ENCODE measurements at regions not wholly inside any gene's neighbourhood (a gene's known extent, or its start where the extent isn't known, plus 50 kb on each side); places are given as distances from the start of the nearest gene placed in this dataset.
"Not testable (repeated sequence)": the region's sequence is repeated elsewhere in the genome, so short reads cannot be mapped to it uniquely, and the experiment has no call there.

DNA sequence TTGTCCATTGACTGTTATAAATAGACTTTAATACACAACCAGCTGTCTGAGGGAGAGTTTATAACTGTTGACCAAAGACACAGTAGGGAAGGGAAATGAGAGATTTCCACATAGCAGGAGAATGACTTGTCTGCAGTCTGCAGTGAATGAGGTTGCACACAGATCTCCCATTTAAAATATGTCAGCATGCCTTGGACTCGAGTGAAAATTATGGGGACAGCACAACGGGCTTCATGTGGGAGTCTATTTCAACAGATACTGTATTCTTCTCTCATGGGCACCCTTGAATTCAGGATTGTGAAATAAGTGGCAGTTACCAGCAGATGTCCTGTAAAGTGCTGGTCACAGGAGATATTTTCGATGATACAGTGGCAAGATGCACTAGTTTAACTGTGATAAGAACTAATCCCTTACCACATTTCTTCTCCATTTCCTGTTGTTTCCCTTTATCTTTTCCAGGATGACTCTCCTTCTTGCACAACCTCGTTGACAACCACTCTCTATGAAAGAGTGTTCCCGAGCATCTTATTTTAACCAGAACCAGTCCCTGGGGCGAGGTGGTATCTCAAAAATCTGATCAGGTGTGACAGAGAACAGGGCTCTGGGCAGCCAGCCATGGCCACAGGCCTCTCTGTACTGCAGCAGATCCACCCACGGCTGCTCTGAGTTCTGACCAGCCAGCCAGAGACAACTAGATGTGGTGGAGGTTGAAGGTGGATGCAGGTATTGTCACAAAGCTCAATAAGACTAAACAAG lies 51.5 kb upstream of the MAP3K1 start:
- DNase-seq = no peak

DNA sequence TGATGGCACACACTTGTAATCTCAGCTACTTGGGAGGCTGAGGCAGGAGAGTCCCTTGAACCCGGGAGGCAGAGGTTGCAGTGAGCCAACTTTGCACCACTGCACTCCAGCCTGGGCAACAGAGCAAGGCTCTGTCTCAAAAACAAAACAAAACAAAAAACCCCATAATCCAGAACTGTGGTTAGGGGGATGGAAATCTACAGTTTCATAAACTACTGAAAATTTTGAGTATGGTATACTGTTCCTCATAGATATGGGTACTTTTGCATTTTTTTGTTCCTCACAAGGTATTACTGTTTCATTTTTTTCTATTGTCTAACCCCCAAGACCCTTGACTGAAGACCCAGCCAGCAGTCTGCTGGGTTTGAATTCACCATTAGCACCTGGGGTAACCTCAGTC lies 52.2 kb upstream of the MAP3K1 start:
- DNase-seq = no peak

DNA sequence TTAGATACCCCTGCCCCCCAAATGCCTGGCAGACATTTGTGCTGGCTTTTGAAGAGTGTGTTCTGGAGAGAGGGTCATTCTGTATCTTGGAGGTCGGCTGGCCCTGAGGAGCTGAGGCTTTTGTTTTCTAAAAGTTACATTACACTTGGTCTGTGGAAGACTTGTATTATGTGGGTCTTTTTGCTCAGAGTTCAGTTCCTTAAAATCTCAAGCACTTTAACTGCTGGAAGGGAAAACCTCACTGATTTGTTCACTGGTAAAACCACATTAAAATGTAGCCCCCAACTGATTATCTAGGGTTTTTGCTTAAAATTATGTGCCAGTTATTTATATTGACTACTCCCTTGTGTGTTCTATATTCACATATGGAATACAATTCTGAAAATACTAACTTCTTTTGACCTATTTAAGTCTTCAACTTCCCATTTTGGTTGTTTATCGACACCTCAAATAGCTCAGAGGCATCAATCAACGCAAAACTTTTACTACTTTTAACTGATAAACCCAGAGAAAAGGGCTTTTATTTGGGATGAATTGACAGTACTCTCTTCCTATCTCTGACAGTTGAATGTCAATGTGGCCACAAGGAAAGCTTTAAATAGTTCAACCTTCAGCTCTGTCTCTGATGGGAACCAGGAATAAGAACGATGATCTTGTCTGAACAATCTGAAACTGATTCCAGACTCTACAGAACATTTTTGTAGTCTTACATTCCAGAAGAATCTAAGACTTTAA lies 54.0 kb upstream of the MAP3K1 start:
- no peak for DNase-seq

DNA sequence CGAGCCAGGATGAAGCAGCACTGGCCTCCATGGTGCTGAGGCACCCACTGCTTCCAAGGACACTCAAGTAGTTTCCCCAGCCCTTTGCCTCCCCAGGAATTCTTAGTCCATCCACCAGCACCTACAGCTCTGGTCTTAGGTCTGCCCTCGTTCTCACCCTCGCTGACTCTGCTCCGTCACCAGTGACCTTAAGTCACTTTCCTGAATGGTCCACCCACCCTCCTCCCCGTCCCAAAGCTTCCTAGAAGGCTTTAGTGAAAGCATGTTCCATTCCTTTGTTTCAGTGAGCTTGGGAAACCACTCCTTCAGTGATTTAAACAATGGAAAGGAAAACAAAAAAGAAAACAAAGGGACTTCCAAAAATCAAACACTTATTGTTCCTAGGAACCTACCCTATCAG lies 54.6 kb upstream of the MAP3K1 start:
- no peak for DNase-seq

- DNase-seq = no peak
Measured at GRCh38 chr5:56759521-56760216, 55.7 kb upstream of the MAP3K1 start.

DNA sequence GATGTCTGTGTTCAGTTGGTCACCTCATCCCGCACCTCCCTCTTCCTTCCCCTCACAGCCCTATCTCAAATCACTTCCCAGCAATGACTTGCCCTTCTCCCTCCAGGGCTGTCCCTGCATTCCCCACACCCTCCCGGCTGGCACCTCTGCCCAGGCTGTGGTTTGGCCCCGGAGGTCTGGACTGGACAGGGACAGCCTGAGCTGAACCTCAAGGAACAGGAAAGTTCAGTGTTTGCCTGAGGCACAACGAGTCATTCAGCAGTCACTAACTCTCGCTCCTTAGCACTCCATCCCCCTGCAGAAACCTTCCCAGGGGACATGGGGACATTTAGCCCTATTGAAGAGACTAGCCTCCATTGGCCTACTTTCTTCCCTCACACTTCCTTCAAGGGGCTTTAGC lies 58.3 kb upstream of the MAP3K1 start:
- DNase-seq = no peak

DNA sequence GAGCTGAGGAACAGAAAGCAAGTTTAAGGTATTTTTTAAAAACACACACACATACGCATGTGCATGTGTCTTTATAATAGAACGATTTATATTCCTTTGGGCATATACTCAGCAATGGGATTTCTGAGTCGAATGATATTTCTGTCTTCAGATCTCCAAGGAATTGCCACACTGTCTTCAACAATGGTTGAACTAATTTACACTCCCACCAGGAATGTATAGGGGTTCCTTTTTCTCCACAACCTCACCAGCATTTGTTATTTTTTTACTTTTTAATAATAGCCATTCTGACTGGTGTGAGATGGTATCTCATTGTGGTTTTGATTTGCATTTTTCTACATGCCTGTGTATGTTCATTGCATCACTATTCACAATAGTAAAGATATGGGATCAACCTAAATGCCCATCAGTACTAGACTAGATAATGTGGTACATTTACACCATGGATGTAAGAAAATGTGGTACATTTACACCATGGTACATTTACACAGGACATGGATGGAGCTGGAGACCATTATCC lies 60.3 kb upstream of the MAP3K1 start:
- DNase-seq = no peak

GRCh38 chr5:56753588-56753987 lies 61.8 kb upstream of the MAP3K1 start:
- DNase-seq = not testable (repeated sequence)

GRCh38 chr5:56751572-56752313 lies 63.6 kb upstream of the MAP3K1 start:
- no peak for DNase-seq

- DNase-seq = no peak
Measured at GRCh38 chr5:56749842-56750241, 65.5 kb upstream of the MAP3K1 start.

DNA sequence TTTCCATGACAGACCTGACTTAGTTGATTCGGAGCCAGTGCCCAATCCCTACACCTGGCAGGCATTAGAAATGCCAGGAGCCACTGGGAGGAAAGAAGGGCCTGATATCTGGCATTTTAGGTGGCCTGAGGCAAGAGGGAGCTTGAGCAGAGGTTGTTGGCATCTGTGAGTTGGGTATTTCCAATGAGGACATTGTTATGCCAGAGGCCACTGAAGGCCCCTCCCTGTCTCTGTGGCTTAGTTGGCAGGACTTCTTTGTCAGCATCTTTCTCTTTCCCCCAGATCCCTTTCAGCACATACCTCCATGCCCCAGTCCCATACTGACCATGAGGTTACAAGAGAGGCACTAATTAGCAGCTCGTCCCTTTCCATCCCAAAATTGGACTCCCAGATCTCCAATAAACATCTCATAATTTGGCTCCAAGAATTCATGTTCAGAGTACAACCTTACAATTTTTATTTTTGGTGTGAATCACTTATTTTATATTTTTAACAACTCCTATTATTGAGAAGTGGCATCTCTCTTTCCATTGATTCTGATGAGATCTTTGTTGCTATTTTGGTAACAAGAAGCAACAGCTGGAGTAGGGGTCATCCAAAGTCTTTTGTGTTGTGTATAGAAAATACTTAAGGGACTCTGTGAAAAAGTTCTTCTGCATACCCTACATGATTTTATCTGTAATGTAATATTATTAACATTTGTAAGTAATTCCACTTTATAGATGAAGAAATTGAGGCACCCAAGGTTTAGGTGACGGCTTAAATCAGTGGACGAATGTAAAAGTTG lies 68.6 kb upstream of the MAP3K1 start:
- DNase-seq = no peak

DNA sequence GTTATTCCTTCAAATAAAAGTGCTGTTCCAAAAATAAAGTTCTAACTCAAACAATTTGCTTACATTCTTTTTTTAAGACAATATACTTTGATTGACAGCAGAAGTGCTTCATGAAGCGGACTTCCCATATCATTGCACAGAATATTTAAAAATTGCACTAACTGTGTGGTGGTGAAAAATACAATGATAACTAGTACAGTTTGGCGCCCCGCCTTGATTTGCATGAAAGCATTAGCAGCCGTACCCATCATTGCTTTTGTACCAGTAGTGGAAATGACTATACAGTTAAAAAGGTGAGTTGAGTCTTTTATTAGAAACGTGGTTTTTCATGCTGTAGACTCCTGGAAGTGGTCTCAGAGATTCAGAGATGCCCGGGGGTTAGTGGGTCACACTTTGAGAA lies 69.5 kb upstream of the MAP3K1 start:
- DNase-seq = no peak

GRCh38 chr5:56740868-56741267 lies 74.5 kb upstream of the MAP3K1 start:
- no peak for DNase-seq

- no peak for DNase-seq
Measured at GRCh38 chr5:56739990-56740389, 75.4 kb upstream of the MAP3K1 start.

- DNase-seq = no peak
Measured at GRCh38 chr5:56737951-56738606, 77.3 kb upstream of the MAP3K1 start.

DNA sequence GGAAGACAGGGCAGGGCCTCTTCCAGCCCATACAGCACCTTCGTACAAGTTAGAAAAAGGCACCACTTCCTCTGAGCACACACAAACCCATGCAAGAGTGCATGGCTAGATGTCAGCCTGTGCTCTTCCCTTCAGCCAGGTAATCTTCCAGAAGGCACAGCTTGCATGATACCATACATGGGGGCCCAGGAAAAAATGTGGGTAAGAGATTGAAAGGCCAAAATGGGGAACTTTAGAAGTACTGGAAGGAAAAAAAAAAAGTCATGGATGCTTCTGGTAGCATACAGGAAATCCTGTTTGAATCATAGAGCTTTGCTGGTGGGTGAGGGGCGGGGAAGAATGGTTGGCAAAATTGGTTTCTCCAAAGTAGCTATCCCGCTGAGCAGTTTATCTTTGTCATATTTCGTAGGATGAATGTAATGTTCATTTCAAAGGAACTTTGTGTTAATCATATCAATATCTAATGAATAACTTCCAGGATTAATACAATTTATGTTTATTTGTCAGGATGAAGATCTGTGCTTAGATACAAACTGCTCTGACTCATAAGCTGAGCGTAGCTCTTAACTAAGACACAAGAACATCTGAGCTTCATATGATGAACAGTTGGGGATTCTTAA lies 78.2 kb upstream of the MAP3K1 start:
- no peak for DNase-seq

DNA sequence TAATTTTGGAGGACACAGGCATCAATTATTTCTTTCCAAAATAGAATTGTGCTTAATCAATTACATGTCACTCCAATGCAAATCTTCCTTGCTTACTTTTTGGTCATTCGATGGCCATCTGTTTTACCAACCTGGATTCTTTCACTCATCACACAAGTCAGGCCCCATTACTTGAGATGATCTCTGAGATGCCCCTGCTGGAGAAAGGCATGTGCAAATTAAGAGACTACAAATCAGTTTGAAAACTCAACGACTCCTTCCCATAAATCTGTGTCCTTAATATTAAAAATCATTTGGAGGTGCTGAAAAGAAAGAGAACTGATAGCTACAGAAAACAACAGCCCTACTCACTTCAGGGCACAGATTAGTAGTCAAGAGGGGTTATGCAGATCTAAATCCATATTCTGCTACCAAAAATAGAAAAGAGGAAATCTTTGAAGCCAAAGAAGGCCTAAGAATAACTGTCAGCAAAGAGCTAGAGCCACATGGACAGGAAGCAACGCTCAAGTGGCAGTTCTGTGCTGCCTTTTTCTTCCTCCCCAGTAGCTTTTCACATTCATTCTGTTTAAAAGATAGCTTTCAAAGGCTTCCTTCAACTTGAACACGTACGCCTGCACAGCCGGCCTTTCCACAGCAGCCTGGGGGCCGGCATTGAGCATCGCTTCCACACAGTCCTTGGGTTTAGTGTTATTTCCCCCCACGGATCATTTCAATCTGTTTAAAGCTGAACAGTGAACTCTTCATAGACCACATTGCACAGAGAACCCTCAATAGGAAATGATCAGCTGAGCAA lies 79.3 kb upstream of the MAP3K1 start:
- peak in 7 of 56 donors; percentile 5 to 41 (median 9) for DNase-seq

GRCh38 chr5:56734091-56734694 lies 81.2 kb upstream of the MAP3K1 start:
- no peak for DNase-seq
